SU-DHL-6 (cell line): ENCODE measurements at regions not wholly inside any gene's neighbourhood (a gene's known extent, or its start where the extent isn't known, plus 50 kb on each side); places are given as distances from the start of the nearest gene placed in this dataset.

ENCODE experiments used
- H2AFZ ChIP-seq: fragments of 200-600 bp; sonication (generic); 2 replicates; pipeline ENCODE4 v1.6.1; 2014; ENCODE audit warnings: low read depth, mild to moderate bottlenecking, moderate library complexity, mixed read lengths, antibody characterized with exemption, low read length; ENCODE audit not compliant: severe bottlenecking
- H3F3A ChIP-seq: fragments of 200-600 bp; shearing (Covaris generic); 2 replicates; pipeline ENCODE4 v1.6.0; 2016; ENCODE audit warnings: antibody characterized with exemption, mild to moderate bottlenecking; ENCODE audit not compliant: insufficient read depth
- H3K27ac ChIP-seq: fragments of 200-600 bp; sonication (generic); 2 replicates; pipeline ENCODE4 v1.5.1; 2016; ENCODE audit warnings: low read depth, mild to moderate bottlenecking, low read length, moderate library complexity, mixed read lengths
- H3K27me3 ChIP-seq: fragments of 200-600 bp; sonication (generic), shearing (Covaris generic); 2 replicates; pipeline ENCODE4 v1.6.0; 2014; ENCODE audit warnings: mild to moderate bottlenecking, low read length
- H3K36me3 ChIP-seq: fragments of 200-600 bp; sonication (generic); 2 replicates; pipeline ENCODE4 v1.6.1; 2014; ENCODE audit warnings: mild to moderate bottlenecking, low read length, mixed read lengths
- H3K4me2 ChIP-seq: fragments of 300-600, 200-600 bp; shearing (Covaris generic), sonication (generic); 2 replicates; pipeline ENCODE4 v1.6.0; 2014; ENCODE audit warnings: low read length, low read depth, mild to moderate bottlenecking; ENCODE audit not compliant: poor library complexity, severe bottlenecking
- H3K4me3 ChIP-seq: fragments of 200-600 bp; sonication (generic); 2 replicates; pipeline ENCODE4 v1.5.1; 2014; ENCODE audit warnings: antibody characterized with exemption, low read length, mild to moderate bottlenecking, mixed read lengths; ENCODE audit not compliant: insufficient read depth, poor library complexity, severe bottlenecking
- H3K79me2 ChIP-seq: fragments of 200-600 bp; sonication (generic); 2 replicates; pipeline ENCODE4 v1.6.1; 2014; ENCODE audit warnings: mild to moderate bottlenecking, low read length, moderate library complexity; ENCODE audit not compliant: insufficient read depth
- H3K9ac ChIP-seq: fragments of 200-600 bp; sonication (generic); 2 replicates; pipeline ENCODE4 v1.7.0; 2014; ENCODE audit warnings: mild to moderate bottlenecking, low read length
- H3K9me2 ChIP-seq: fragments of 200-600 bp; sonication (generic); replicated peaks from 2 replicates; pipeline ENCODE4 v1.6.1; 2014; ENCODE audit warnings: low read length; ENCODE audit not compliant: insufficient read depth
- H3K9me3 ChIP-seq: fragments of 200-600 bp; sonication (generic); 2 replicates; pipeline ENCODE4 v1.6.1; 2014; ENCODE audit warnings: low read length, mixed read lengths; ENCODE audit not compliant: insufficient read depth
- H4K20me1 ChIP-seq: fragments of 200-600 bp; sonication (generic); 2 replicates; pipeline ENCODE4 v1.6.1; 2014; ENCODE audit warnings: low read depth, mild to moderate bottlenecking, antibody characterized with exemption, low read length, moderate library complexity, mixed read lengths
- EZH2phosphoT487 ChIP-seq: fragments of 200-600 bp; sonication (generic), shearing (Covaris generic); conservative IDR thresholded peaks from 2 replicates; pipeline ENCODE4 v1.6.1; 2018; ENCODE audit warnings: mild to moderate bottlenecking, antibody characterized with exemption, low read length, moderate library complexity, mixed read lengths
- TF ChIP-seq, protein P1 (sequence below): fragments of 200-600 bp; sonication (generic); IDR thresholded peaks from one replicate; pipeline ENCODE4 v1.5.1; 2017; ENCODE audit warnings: antibody characterized with exemption, mild to moderate bottlenecking, low read length, moderate library complexity; ENCODE audit not compliant: insufficient read depth, poor library complexity, severe bottlenecking

DNA sequence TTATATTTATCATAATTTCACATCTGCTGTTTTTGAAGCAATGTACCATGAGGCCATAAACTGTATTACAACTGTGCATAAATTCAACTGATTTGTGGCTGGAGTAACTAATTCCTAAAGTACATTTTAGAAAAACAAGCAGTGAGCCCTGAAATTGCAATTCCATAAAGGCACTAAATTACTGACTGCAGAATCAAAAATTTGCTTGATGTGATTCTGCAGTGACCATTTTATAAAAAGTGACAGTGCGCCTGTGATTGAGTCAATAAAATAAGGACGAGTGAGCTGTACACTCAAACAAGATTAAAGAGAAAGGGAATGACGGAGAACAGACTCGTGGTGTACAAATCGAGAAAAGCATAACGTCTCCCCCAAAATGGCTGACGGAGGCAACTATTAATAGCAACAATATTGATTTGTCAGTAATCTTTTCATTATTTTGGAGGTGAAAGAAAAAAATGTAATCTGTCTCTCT is 121.4 kb upstream of the MEIS2 start:
- H4K20me1 ChIP-seq = no peaks in the 10 kb centered on the region
- no peaks in the 10 kb centered on the region for H3K36me3 ChIP-seq
- no peak overlapping the region for H2AFZ ChIP-seq
- H3K4me2 ChIP-seq = no peak overlapping the region
- no peaks in the 10 kb centered on the region for H3K9me2 ChIP-seq
- no peaks in the 10 kb centered on the region for H3K79me2 ChIP-seq
- H3K27me3 ChIP-seq = no peaks in the 10 kb centered on the region
- no peak for TF ChIP-seq EZH2phosphoT487
- TF ChIP-seq, protein P1, sequence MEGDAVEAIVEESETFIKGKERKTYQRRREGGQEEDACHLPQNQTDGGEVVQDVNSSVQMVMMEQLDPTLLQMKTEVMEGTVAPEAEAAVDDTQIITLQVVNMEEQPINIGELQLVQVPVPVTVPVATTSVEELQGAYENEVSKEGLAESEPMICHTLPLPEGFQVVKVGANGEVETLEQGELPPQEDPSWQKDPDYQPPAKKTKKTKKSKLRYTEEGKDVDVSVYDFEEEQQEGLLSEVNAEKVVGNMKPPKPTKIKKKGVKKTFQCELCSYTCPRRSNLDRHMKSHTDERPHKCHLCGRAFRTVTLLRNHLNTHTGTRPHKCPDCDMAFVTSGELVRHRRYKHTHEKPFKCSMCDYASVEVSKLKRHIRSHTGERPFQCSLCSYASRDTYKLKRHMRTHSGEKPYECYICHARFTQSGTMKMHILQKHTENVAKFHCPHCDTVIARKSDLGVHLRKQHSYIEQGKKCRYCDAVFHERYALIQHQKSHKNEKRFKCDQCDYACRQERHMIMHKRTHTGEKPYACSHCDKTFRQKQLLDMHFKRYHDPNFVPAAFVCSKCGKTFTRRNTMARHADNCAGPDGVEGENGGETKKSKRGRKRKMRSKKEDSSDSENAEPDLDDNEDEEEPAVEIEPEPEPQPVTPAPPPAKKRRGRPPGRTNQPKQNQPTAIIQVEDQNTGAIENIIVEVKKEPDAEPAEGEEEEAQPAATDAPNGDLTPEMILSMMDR = no peak
- no peak overlapping the region for H3K4me3 ChIP-seq
- H3K9me3 ChIP-seq = no peaks in the 10 kb centered on the region
- no peak overlapping the region for H3K27ac ChIP-seq
- H3K9ac ChIP-seq = no peak overlapping the region
- no peaks in the 10 kb centered on the region for H3F3A ChIP-seq

DNA sequence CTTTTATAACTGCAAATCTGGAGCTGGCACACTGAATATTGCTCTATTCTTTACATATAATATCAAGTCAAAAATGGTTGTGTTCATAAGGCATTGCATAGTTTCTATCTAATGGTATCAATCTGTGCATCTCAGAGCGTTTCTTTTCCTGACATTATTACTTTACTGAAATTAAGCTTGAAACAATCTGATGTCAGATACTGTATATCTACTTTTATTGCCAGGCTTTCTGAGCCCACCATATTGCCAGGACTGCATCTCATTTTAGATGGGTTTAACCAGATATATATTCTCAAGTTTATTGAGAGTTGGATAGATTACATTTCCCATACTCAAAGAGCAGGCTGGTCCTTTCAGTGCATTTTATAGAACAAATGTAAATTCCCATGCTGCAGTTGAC is 122.7 kb upstream of the MEIS2 start:
- H3K79me2 ChIP-seq = no peaks in the 10 kb centered on the region
- H3K4me3 ChIP-seq = no peak overlapping the region
- no peak overlapping the region for H2AFZ ChIP-seq
- TF ChIP-seq EZH2phosphoT487 = no peak
- TF ChIP-seq, protein P1 = no peak
- H3K36me3 ChIP-seq = no peaks in the 10 kb centered on the region
- no peaks in the 10 kb centered on the region for H4K20me1 ChIP-seq
- H3K27ac ChIP-seq = no peak overlapping the region
- no peaks in the 10 kb centered on the region for H3K27me3 ChIP-seq
- no peak overlapping the region for H3K4me2 ChIP-seq
- H3K9ac ChIP-seq = no peak overlapping the region
- no peaks in the 10 kb centered on the region for H3K9me3 ChIP-seq
- H3K9me2 ChIP-seq = no peaks in the 10 kb centered on the region
- no peaks in the 10 kb centered on the region for H3F3A ChIP-seq

DNA sequence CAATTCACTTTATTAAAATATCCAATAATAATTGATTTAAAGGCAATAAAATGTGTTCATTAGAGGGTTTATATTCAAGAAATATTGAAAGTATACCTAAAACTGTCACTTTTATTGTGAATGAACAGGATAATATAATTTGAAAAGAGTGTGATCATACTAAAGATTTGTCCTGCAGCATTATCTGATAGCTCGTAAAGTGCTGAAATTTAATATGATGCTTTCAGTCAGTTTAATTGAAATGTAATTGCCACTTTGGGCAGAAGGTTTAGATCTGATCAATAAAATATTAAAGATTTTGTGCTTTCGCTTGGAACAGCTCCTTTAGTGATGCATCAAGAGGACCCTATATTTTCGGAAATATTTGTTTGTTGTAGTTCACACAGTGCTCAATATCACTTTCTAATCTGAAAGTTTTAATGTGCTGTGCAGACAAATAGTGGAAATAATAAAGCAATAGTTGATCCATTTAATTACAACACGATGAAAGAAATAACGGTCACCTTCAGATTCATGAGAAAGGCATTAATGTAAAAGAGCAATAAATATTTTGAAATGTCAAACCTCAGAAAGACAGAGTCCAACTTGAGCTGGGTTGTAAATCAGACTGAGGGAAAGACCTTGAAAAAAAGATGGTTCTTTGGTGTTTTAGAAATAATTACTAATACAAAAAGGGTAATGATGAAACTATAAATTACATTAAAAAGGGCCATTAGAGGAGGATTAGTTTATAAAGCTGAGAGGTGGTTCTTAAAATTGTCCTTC is 129.7 kb upstream of the MEIS2 start:
- Histone ChIP-seq H3K9ac (no peak overlapping the region), H3K4me3 (no peak overlapping the region), H3K9me3 (no peaks in the 10 kb centered on the region), H4K20me1 (no peaks in the 10 kb centered on the region), H3K9me2 (no peaks in the 10 kb centered on the region), H2AFZ (no peak overlapping the region), H3K36me3 (no peaks in the 10 kb centered on the region), H3F3A (no peaks in the 10 kb centered on the region), H3K79me2 (no peaks in the 10 kb centered on the region), H3K4me2 (no peak overlapping the region), H3K27ac (no peak overlapping the region), H3K27me3 (no peaks in the 10 kb centered on the region)
- TF ChIP-seq, protein P1 = no peak
- no peak for TF ChIP-seq EZH2phosphoT487
